ENCODE measurements at regions not wholly inside any gene's neighbourhood (a gene's known extent, or its start where the extent isn't known, plus 50 kb on each side); places are given as distances from the start of the nearest gene placed in this dataset.

DNA sequence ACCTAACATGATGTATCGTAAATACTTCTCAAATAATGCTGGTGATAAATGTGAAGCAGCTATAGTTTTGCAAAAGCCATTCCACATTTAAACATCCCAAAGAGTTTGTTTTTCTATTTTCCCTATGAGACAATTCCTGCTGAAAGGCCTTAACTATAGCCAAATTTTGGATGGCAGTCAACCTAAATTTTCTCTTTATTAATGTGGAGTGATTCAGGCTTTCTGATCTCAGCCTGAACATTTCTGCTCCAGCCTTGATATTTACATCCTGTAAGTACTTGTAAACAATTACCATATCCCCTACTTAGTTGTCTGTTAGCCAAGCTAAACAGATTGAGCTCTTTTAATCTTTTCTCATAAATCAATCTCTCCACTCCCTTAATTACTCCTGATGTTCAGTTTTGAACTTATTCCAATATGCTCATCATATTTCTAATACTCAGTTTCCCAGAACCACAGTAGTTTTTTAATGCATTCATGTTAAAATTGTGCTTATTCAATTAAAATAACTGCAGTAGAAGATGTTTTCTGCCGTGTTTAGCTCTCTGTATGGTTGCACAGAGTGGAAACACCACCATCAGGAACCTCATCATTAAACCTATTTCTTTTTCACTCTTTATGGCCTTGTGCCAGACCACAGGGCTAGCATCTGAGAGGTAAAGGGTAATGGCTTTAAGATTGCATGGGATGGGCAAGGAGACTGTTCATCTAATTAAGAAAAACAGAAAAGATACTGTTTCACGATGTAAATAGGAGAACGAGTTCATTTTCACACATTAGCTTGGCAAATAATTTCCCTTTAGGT is 1235.2 kb upstream of the SLC10A2 start:
- no peak for ATAC-seq

GRCh38 chr13:104297075-104297474 is 1230.9 kb upstream of the SLC10A2 start:
- ATAC-seq: no peak
- TF ChIP-seq, protein P1, sequence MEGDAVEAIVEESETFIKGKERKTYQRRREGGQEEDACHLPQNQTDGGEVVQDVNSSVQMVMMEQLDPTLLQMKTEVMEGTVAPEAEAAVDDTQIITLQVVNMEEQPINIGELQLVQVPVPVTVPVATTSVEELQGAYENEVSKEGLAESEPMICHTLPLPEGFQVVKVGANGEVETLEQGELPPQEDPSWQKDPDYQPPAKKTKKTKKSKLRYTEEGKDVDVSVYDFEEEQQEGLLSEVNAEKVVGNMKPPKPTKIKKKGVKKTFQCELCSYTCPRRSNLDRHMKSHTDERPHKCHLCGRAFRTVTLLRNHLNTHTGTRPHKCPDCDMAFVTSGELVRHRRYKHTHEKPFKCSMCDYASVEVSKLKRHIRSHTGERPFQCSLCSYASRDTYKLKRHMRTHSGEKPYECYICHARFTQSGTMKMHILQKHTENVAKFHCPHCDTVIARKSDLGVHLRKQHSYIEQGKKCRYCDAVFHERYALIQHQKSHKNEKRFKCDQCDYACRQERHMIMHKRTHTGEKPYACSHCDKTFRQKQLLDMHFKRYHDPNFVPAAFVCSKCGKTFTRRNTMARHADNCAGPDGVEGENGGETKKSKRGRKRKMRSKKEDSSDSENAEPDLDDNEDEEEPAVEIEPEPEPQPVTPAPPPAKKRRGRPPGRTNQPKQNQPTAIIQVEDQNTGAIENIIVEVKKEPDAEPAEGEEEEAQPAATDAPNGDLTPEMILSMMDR (IDR thresholded peaks at IDR 0.05): no peak
- TF ChIP-seq POLR2A (IDR thresholded peaks at IDR 0.05): no peak
- no peaks in the 10 kb centered on the region for H3K27me3 ChIP-seq
- intact Hi-C loops (cut with DNase I): no loop called here
- no peak overlapping the region for H3K27ac ChIP-seq
- H3K36me3 ChIP-seq: no peaks in the 10 kb centered on the region
- DNase-seq: no peak
- H3K4me3 ChIP-seq: no peak overlapping the region
- no peaks in the 10 kb centered on the region for H3K4me1 ChIP-seq
- WGBS (ENCODE audit: insufficient coverage, low coverage, low lambda C conversion rate, missing lambda C conversion rate): 52% methylated on average over 2 of the region's 2 CpGs
- H3K9me3 ChIP-seq: no peaks in the 10 kb centered on the region

More for the DNA sequence above, 1235.2 kb upstream of the SLC10A2 start:
- Histone ChIP-seq H3K4me3 (no peak overlapping the region), H3K27me3 (no peaks in the 10 kb centered on the region), H3K9me3 (no peaks in the 10 kb centered on the region), H3K36me3 (no peaks in the 10 kb centered on the region), H3K4me1 (no peaks in the 10 kb centered on the region), H3K27ac (no peak overlapping the region)
- TF ChIP-seq POLR2A (IDR thresholded peaks at IDR 0.05): no peak
- TF ChIP-seq, protein P1 (IDR thresholded peaks at IDR 0.05): no peak
- intact Hi-C loops (cut with DNase I): no loop called here
- 36% methylated on average over 4 of the region's 4 CpGs for WGBS (ENCODE audit: insufficient coverage, low coverage, low lambda C conversion rate, missing lambda C conversion rate)
- DNase-seq: no peak

- H3K4me1 ChIP-seq: no peaks in the 10 kb centered on the region
- no peak overlapping the region for H3K27ac ChIP-seq
- H3K27me3 ChIP-seq: no peaks in the 10 kb centered on the region
- H3K36me3 ChIP-seq: no peaks in the 10 kb centered on the region
- intact Hi-C loops (cut with DNase I): no loop called here
- TF ChIP-seq POLR2A (IDR thresholded peaks at IDR 0.05): no peak
- TF ChIP-seq, protein P1 (IDR thresholded peaks at IDR 0.05): no peak
- ATAC-seq (no peak), DNase-seq (no peak)
- no peak overlapping the region for H3K4me3 ChIP-seq
- no peaks in the 10 kb centered on the region for H3K9me3 ChIP-seq
- WGBS (ENCODE audit: insufficient coverage, low coverage, low lambda C conversion rate, missing lambda C conversion rate): 57% methylated on average over 1 of the region's 1 CpG
Measured at GRCh38 chr13:104296286-104296685, 1230.1 kb upstream of the SLC10A2 start.

- intact Hi-C loops (cut with DNase I): no loop called here
- no peak overlapping the region for H3K4me3 ChIP-seq
- no peak for ATAC-seq
- no peaks in the 10 kb centered on the region for H3K36me3 ChIP-seq
- no peaks in the 10 kb centered on the region for H3K27me3 ChIP-seq
- H3K4me1 ChIP-seq: no peaks in the 10 kb centered on the region
- WGBS (ENCODE audit: insufficient coverage, low coverage, low lambda C conversion rate, missing lambda C conversion rate): 49% methylated on average over 5 of the region's 5 CpGs
- no peak for DNase-seq
- no peaks in the 10 kb centered on the region for H3K9me3 ChIP-seq
- TF ChIP-seq, protein P1 (IDR thresholded peaks at IDR 0.05): no peak
- TF ChIP-seq POLR2A (IDR thresholded peaks at IDR 0.05): no peak
- no peak overlapping the region for H3K27ac ChIP-seq
Measured at GRCh38 chr13:104295537-104295936, 1229.3 kb upstream of the SLC10A2 start.

Data from right lobe of liver (tissue), 6 donors.